ENCODE measurements at regions not wholly inside any gene's neighbourhood (a gene's known extent, or its start where the extent isn't known, plus 50 kb on each side); places are given as distances from the start of the nearest gene placed in this dataset.

- Mint-ChIP-seq H3K4me3 (ENCODE audit: unreplicated experiment) (no peak overlapping the region), H3K27me3 (ENCODE audit: insufficient read depth, unreplicated experiment) (peaks cover 8% of the 10 kb centered on the region), H3K27ac (ENCODE audit: unreplicated experiment) (no peak overlapping the region), H3K4me1 (ENCODE audit: low read depth, unreplicated experiment) (no peaks in the 10 kb centered on the region), H3K36me3 (ENCODE audit: insufficient read depth, unreplicated experiment) (no peaks in the 10 kb centered on the region), H3K9me3 (ENCODE audit: unreplicated experiment) (no peaks in the 10 kb centered on the region)
- ChIA-PET POLR2A (no interaction called here), CTCF (interaction anchor here (0.6 kb wide), 1 partner anchor 66 kb away, joined by 5 read pairs; no protein-coding TSS in a partner anchor)
- Histone ChIP-seq H3K27me3 (replicated peaks; ENCODE audit: control insufficient read depth, insufficient read depth, low read length) (no peaks in the 10 kb centered on the region), H3K36me3 (ENCODE audit: control insufficient read depth, insufficient read depth, low read length) (no peaks in the 10 kb centered on the region), H3K4me3 (ENCODE audit: low read depth, low read length) (no peak overlapping the region), H3K4me1 (no peaks in the 10 kb centered on the region), H3K9me3 (no peaks in the 10 kb centered on the region)
- no TSS peak for BruUV-seq (replicated peaks)
- intact Hi-C loops (cut with micrococcal nuclease; ENCODE audit: unreplicated experiment), result no loop called here
- TF ChIP-seq, protein P1, sequence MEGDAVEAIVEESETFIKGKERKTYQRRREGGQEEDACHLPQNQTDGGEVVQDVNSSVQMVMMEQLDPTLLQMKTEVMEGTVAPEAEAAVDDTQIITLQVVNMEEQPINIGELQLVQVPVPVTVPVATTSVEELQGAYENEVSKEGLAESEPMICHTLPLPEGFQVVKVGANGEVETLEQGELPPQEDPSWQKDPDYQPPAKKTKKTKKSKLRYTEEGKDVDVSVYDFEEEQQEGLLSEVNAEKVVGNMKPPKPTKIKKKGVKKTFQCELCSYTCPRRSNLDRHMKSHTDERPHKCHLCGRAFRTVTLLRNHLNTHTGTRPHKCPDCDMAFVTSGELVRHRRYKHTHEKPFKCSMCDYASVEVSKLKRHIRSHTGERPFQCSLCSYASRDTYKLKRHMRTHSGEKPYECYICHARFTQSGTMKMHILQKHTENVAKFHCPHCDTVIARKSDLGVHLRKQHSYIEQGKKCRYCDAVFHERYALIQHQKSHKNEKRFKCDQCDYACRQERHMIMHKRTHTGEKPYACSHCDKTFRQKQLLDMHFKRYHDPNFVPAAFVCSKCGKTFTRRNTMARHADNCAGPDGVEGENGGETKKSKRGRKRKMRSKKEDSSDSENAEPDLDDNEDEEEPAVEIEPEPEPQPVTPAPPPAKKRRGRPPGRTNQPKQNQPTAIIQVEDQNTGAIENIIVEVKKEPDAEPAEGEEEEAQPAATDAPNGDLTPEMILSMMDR (IDR thresholded peaks at IDR 0.05; ENCODE audit: insufficient read depth in 1 of 2, low read depth in 1 of 2, low read length in 1 of 2, severe bottlenecking in 1 of 2, unreplicated experiment in 1 of 2), result no peak
- DNase-seq, result no peak
These were observed 66.8 kb upstream of the PCSK1 start for GRCh38 chr5:96499753-96500345.

GRCh38 chr5:96501991-96502646 is 69.1 kb upstream of the PCSK1 start:
- H3K4me1 Mint-ChIP-seq (ENCODE audit: low read depth, unreplicated experiment), result no peaks in the 10 kb centered on the region
- no peaks in the 10 kb centered on the region for H3K9me3 Mint-ChIP-seq (ENCODE audit: unreplicated experiment)
- intact Hi-C loops (cut with micrococcal nuclease; ENCODE audit: unreplicated experiment), result no loop called here
- no peak for DNase-seq
- TF ChIP-seq, protein P1 (IDR thresholded peaks at IDR 0.05; ENCODE audit: insufficient read depth in 1 of 2, low read depth in 1 of 2, low read length in 1 of 2, severe bottlenecking in 1 of 2, unreplicated experiment in 1 of 2), result no peak
- no peak overlapping the region for H3K4me3 Mint-ChIP-seq (ENCODE audit: unreplicated experiment)
- no TSS peak for BruUV-seq (replicated peaks)
- ChIA-PET CTCF (no interaction called here), POLR2A (no interaction called here)
- Histone ChIP-seq H3K36me3 (ENCODE audit: control insufficient read depth, insufficient read depth, low read length) (no peaks in the 10 kb centered on the region), H3K4me3 (ENCODE audit: low read depth, low read length) (no peak overlapping the region), H3K9me3 (no peaks in the 10 kb centered on the region), H3K4me1 (no peaks in the 10 kb centered on the region), H3K27me3 (replicated peaks; ENCODE audit: control insufficient read depth, insufficient read depth, low read length) (no peaks in the 10 kb centered on the region)
- H3K36me3 Mint-ChIP-seq (ENCODE audit: insufficient read depth, unreplicated experiment), result no peaks in the 10 kb centered on the region
- peaks cover 6% of the 10 kb centered on the region for H3K27me3 Mint-ChIP-seq (ENCODE audit: insufficient read depth, unreplicated experiment)
- H3K27ac Mint-ChIP-seq (ENCODE audit: unreplicated experiment), result no peak overlapping the region

DNA sequence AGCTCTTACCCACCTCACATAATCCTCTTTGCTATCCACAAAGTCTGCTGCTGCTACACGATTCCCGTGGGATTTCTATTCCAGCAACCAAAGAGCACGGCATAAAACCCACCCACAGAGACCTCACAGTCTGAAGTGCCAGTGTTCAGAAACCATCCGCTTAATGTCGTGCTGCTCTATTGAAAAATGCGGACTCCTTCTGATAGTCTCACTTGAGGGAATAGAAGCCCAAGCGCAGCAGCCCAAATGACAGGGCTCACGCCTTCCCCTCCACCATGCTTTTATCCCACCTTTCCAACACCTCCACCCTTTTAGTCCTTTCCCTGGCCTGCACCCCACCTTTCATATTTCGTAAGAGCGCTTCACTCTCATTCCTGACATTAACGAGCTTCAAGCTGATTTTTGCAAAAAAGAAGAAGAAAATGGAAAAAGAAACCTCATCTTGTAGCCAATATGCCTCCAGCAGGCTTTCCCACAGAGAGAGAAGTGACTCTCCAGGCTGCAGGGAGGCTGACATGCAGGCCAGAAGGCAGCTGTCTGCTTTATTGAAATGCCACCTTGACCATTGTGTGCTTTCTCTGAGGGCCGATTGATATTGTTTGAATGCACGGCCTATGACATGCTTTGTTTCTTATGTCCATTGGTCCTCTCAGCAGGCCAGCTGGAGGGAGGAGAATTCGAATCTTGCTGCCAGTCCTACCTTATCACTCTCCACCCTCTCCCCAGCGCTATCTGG is 70.6 kb upstream of the PCSK1 start:
- no peak overlapping the region for H3K27ac Mint-ChIP-seq (ENCODE audit: unreplicated experiment)
- BruUV-seq (replicated peaks), result no TSS peak
- no peaks in the 10 kb centered on the region for H3K36me3 Mint-ChIP-seq (ENCODE audit: insufficient read depth, unreplicated experiment)
- no peaks in the 10 kb centered on the region for H3K4me1 ChIP-seq
- ChIA-PET POLR2A (no interaction called here), CTCF (no interaction called here)
- no peak overlapping the region for H3K4me3 Mint-ChIP-seq (ENCODE audit: unreplicated experiment)
- no peaks in the 10 kb centered on the region for H3K9me3 Mint-ChIP-seq (ENCODE audit: unreplicated experiment)
- H3K36me3 ChIP-seq (ENCODE audit: control insufficient read depth, insufficient read depth, low read length), result no peaks in the 10 kb centered on the region
- no peak overlapping the region for H3K4me3 ChIP-seq (ENCODE audit: low read depth, low read length)
- H3K27me3 ChIP-seq (replicated peaks; ENCODE audit: control insufficient read depth, insufficient read depth, low read length), result no peaks in the 10 kb centered on the region
- H3K27me3 Mint-ChIP-seq (ENCODE audit: insufficient read depth, unreplicated experiment), result peaks cover 6% of the 10 kb centered on the region
- no peaks in the 10 kb centered on the region for H3K4me1 Mint-ChIP-seq (ENCODE audit: low read depth, unreplicated experiment)
- H3K9me3 ChIP-seq, result no peaks in the 10 kb centered on the region
- no peak for DNase-seq
- intact Hi-C loops (cut with micrococcal nuclease; ENCODE audit: unreplicated experiment), result no loop called here
- TF ChIP-seq, protein P1 (IDR thresholded peaks at IDR 0.05; ENCODE audit: insufficient read depth in 1 of 2, low read depth in 1 of 2, low read length in 1 of 2, severe bottlenecking in 1 of 2, unreplicated experiment in 1 of 2), result no peak
